Mucosa of stomach (tissue), 1 donor: ENCODE measurements at regions not wholly inside any gene's neighbourhood (a gene's known extent, or its start where the extent isn't known, plus 50 kb on each side); places are given as distances from the start of the nearest gene placed in this dataset.

Experiments used
- H3K27me3 ChIP-seq: one replicate; pipeline ENCODE4 v1.7.0; 2013; ENCODE audit warnings: mild to moderate bottlenecking, low read length; ENCODE audit not compliant: control insufficient read depth, insufficient read depth
- H3K36me3 ChIP-seq: one replicate; pipeline ENCODE4 v1.7.0; 2013; ENCODE audit warnings: low read length; ENCODE audit not compliant: control insufficient read depth, insufficient read depth
- H3K4me1 ChIP-seq: one replicate; pipeline ENCODE4 v1.7.0; 2013; ENCODE audit warnings: mild to moderate bottlenecking, low read length; ENCODE audit not compliant: control insufficient read depth, insufficient read depth
- H3K4me3 ChIP-seq: one replicate; pipeline ENCODE4 v1.7.0; 2013; ENCODE audit warnings: low read length
- H3K9ac ChIP-seq: one replicate; pipeline ENCODE4 v1.7.0; 2013; ENCODE audit warnings: mild to moderate bottlenecking, low read length, moderate library complexity
- H3K9me3 ChIP-seq: one replicate; pipeline ENCODE4 v1.7.0; 2013; ENCODE audit warnings: mild to moderate bottlenecking, low read length, moderate library complexity; ENCODE audit not compliant: control insufficient read depth
- donor health status: Pancreatic carcinoma.

DNA sequence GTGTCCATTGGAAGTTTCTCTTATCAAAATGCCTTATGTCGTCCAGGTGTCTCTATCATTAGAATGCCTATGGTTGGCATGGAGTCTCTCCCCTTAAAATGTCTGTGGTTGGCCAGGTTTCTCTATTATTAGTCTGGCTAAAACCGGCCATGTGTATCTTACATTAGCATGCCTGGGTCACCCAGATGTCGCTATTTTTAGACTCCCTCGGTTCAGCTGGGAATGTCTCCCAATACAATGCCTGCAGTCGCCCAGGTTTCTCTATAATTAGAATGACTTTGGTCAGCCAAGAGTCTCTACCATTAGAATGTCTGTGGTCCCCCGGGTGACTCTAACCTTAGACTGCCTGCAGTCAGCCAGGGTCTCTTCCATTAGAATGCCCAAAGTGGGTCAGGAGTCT lies 1536.1 kb downstream of the UQCRFS1 start:
- no peaks in the 10 kb centered on the region for H3K4me1 ChIP-seq
- H3K27me3 ChIP-seq: no peaks in the 10 kb centered on the region
- H3K4me3 ChIP-seq: no peak overlapping the region
- H3K36me3 ChIP-seq: no peaks in the 10 kb centered on the region
- H3K9ac ChIP-seq: no peak overlapping the region
- H3K9me3 ChIP-seq: no peaks in the 10 kb centered on the region

DNA sequence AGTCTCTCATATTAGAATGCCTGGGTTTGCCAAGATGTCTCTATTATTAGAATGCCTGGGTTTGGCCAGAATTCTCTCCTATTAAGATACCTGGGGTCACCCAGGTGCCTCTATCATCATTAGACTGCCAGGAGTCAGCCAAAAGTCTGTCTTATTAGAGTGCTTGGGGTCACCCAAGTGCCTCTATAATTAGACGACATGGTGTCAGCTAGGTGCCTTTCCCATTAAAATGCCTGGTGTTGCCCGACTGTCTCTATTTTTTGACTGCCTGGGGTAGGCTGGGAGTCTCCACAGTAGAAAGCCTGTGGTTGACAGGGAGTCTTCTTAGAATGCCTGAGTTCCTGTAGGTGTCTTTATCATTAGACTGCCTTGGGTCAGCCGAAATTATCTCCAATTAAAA lies 1536.6 kb downstream of the UQCRFS1 start:
- no peaks in the 10 kb centered on the region for H3K9me3 ChIP-seq
- H3K9ac ChIP-seq: no peak overlapping the region

DNA sequence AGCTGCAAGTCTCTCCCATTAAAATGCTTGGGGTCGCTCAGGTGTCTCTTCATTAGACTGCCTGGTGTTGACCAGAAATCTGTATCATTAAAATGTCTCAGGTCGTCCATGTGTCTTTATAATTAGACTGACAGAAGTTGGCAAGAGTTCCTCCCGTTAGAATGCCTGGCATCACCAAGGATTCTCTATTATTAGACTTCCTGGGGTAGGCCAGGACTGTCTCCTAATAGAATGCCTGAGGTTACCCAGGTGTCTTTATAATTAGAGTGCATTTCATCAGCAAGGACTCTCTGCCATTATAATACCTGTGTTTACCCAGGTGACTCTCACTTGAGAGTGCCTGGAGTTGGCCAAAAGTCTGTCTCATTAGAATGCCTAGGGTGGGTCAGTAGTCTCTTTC lies 1537.2 kb downstream of the UQCRFS1 start:
- Histone ChIP-seq H3K4me1 (no peaks in the 10 kb centered on the region), H3K9me3 (no peaks in the 10 kb centered on the region), H3K36me3 (no peaks in the 10 kb centered on the region), H3K9ac (no peak overlapping the region), H3K4me3 (no peak overlapping the region), H3K27me3 (no peaks in the 10 kb centered on the region)

More for the DNA sequence above, 1536.6 kb downstream of the UQCRFS1 start:
- H3K36me3 ChIP-seq: no peaks in the 10 kb centered on the region
- no peak overlapping the region for H3K4me3 ChIP-seq
- H3K4me1 ChIP-seq: no peaks in the 10 kb centered on the region
- no peaks in the 10 kb centered on the region for H3K27me3 ChIP-seq

DNA sequence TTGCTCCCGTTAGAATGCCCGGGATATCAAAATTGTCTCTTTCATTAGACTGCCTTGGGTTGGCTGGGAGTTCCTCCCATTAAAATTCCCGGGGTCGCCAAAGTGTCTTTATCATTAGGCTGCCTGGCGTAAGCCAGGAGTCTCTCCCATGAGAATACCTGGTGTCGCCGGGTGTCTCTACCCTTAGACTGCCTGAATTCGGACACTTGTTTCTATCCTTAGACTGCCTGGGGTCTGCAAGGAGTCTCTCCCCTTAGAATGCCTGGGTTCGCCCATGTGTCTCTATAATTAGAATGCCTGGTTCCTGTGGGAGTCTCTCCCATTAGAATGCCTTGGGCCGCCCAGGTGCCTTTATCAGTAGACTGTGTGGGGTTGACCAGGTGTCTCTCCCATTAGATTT lies 1538.2 kb downstream of the UQCRFS1 start:
- H3K27me3 ChIP-seq: no peaks in the 10 kb centered on the region
- H3K4me3 ChIP-seq: no peak overlapping the region
- H3K9me3 ChIP-seq: no peaks in the 10 kb centered on the region
- H3K36me3 ChIP-seq: no peaks in the 10 kb centered on the region
- H3K9ac ChIP-seq: no peak overlapping the region
- no peaks in the 10 kb centered on the region for H3K4me1 ChIP-seq

DNA sequence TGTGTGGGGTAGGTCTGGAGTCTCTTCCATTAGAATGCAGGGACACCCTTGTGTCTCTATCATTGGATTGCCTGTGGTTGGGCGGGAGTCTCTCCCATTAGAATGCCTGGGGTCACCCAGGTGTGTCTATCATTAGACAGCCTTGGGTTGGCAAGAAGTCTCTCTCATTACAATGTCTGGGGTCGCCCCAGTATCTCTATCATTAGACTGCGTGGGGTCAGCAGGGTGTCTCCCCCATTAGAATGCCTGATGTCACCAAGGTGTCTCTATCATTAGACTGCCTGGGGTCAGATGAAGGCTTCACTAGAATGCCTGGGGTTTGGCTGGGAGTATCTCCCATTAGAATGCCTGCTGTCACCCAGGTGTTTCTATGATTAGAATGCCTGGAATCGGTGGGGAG lies 1539.0 kb downstream of the UQCRFS1 start:
- Histone ChIP-seq H3K27me3 (no peaks in the 10 kb centered on the region), H3K4me3 (no peak overlapping the region), H3K9me3 (no peaks in the 10 kb centered on the region), H3K9ac (no peak overlapping the region), H3K36me3 (no peaks in the 10 kb centered on the region), H3K4me1 (no peaks in the 10 kb centered on the region)

DNA sequence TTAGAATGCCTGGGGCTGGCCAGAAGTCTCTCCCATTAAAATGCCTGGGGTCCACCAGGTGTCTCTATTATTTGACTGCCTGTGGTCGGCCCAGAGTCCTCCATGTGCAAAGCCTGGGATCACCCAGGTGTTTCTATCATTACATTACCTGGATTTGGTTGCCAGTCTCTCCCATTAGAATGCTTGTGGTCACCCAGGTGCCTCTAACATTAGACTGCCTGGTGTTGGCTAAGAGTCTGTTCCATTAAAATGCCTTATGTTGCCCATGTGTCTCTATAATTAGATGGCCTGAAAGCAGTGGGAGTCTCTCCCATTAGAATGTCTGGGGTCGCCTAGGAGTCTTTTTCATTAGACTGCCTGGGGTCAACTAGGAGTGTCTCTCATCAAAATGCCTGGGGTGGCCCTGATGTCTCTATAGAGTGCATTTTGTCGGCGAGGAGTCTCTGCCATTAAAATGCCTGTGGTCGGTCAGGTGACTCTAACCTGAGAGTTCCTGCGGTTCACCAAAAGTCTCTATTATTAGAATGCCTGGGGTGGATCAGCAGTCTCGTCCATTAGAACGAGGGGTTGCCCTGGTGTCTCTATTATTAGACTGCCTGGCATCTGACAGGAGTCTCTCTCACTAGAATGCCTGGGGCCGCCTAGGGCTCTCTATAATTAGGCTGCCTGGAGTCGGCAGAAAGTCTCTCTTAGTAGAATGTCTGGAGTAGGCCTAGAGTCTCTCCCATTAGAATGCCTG lies 1540.5 kb downstream of the UQCRFS1 start:
- Histone ChIP-seq H3K4me3 (no peak overlapping the region), H3K9ac (no peak overlapping the region), H3K27me3 (no peaks in the 10 kb centered on the region), H3K4me1 (no peaks in the 10 kb centered on the region), H3K36me3 (no peaks in the 10 kb centered on the region), H3K9me3 (no peaks in the 10 kb centered on the region)

DNA sequence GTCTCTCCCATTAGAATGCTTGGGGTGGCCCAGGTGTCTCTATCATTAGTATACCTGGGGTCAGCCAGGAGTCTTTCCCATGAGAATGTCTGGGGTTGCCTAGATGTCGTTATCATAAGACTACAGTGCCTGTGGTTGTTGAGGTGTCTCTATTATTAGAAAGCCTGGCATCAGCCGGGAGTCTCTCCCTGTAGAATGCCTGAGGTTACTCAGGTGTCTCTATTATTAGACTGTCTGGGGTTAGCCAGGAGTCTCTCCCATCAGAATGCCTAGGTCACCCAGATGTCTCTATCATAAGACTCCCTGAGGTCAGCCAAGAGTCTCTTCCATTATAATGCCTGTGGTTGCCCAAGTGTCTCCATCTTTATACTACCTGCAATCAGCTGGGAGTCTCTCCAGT lies 1541.1 kb downstream of the UQCRFS1 start:
- Histone ChIP-seq H3K9ac (no peak overlapping the region), H3K36me3 (no peaks in the 10 kb centered on the region), H3K9me3 (no peaks in the 10 kb centered on the region), H3K4me3 (no peak overlapping the region), H3K4me1 (no peaks in the 10 kb centered on the region), H3K27me3 (no peaks in the 10 kb centered on the region)

DNA sequence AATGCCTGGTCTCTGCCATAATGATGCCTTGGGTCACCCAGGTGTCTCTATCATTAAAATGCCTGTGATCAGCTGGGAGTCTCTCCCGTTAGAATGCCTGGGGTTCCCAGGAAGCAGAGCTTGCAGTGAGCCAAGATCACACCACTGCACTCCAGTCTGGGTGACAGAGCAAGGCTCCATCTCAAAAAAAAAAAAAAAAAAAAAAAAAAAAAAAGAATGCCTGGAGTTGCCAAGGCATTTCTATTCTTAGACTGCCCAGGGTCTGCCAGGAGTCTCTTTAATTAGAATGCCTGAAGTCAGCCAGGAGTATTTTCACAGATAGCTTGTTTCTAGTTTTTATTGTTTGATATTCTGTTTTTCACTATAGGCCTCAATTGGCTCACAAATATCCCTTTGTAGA lies 1552.5 kb downstream of the UQCRFS1 start:
- no peaks in the 10 kb centered on the region for H3K27me3 ChIP-seq
- no peaks in the 10 kb centered on the region for H3K36me3 ChIP-seq
- no peak overlapping the region for H3K9ac ChIP-seq
- no peaks in the 10 kb centered on the region for H3K4me1 ChIP-seq
- no peaks in the 10 kb centered on the region for H3K9me3 ChIP-seq
- no peak overlapping the region for H3K4me3 ChIP-seq

DNA sequence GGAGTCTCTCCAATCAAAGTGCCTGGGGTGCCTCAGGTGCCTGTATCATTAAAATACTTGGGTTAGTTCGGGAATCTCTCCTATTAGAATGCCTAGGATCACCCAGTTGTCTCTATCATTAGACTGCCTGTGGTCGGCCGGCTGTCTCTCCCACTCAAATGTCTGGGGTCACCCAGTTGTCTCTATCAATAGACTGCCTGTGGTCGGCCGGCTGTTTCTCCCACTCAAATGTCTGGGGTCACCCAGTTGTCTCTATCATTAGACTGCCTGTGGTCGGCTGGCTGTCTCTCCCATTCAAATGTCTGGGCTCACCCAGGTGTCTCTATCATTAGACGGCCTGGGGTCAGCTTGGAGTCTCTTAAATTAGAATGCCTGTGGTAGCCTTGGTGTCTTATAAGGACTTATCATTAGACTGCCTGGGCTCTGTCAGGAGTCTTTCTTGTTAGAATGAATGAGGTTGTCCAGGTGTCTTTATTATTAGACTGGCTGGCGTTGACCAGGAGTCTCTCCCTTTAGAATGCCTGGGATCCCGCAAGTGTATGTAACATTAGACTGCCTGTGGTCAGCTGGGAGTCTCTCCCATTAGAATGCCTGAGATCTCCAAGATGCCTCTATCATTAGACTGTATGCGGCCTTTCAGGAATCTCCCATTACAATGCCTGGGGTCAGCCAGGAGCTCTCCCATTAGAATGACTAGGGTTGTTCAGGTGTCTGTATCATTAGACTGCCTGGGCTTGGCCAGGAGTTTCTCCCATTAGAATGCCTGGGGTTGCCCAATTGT lies 1555.5 kb downstream of the UQCRFS1 start:
- Histone ChIP-seq H3K9ac (no peak overlapping the region), H3K4me3 (no peak overlapping the region), H3K9me3 (no peaks in the 10 kb centered on the region), H3K4me1 (no peaks in the 10 kb centered on the region), H3K36me3 (no peaks in the 10 kb centered on the region), H3K27me3 (no peaks in the 10 kb centered on the region)

DNA sequence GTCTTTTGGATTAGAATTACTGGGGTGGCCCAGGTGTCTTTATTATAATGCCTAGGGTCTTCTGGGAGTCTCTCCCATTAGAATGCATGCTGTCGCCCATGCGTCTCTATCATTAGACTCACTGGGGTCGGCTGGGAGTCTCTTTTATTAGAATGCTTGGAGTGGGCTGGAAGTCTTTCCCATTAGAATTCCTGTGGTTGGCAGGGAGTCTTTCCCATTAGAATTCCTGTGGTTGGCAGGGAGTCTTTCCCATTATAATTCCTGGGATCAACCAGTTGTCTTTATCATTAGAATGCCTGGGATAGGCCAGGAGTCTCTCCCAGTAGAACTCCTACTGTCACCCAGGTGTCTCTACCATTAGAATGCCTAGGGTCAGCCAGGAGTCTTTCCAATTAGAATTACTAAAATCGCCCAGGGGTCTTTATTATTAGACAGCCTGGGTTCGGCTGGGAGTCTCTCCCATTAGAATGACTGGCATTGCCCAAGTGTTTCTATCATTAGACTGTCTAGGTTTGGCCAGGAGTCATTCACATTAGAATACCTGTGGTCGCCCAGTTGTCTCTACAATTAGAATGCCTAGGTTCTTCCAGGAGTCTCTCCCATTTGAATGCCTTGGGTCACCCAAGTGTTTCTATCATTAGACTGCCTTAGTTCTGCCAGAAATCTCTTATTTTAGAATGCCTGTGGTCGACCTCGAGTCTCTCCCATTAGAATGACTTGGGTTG lies 1558.5 kb downstream of the UQCRFS1 start:
- Histone ChIP-seq H3K27me3 (no peaks in the 10 kb centered on the region), H3K4me3 (no peak overlapping the region), H3K4me1 (no peaks in the 10 kb centered on the region), H3K9ac (no peak overlapping the region), H3K9me3 (no peaks in the 10 kb centered on the region), H3K36me3 (no peaks in the 10 kb centered on the region)

DNA sequence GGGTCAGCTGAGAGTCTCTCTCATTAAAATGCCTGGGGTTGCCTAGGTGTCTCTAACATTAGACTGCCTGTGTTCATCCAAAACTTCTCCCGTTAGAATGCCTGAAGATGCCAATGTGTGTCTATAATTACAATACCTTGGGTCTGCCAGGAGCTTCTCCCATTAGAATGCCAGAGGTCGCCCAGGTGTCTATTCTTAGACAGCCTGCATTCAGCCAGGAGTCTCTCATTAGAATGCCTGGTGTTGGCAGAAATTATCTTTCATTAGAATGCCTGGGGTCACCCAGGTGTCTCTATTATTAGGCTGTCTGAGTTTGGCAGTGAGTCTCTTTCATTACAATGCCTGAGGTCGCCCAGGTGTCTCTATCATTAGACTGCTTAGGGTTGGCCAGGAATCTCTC lies 1560.2 kb downstream of the UQCRFS1 start:
- H3K9me3 ChIP-seq: no peaks in the 10 kb centered on the region
- H3K4me3 ChIP-seq: no peak overlapping the region
- no peaks in the 10 kb centered on the region for H3K4me1 ChIP-seq
- H3K9ac ChIP-seq: no peak overlapping the region
- no peaks in the 10 kb centered on the region for H3K27me3 ChIP-seq
- no peaks in the 10 kb centered on the region for H3K36me3 ChIP-seq

DNA sequence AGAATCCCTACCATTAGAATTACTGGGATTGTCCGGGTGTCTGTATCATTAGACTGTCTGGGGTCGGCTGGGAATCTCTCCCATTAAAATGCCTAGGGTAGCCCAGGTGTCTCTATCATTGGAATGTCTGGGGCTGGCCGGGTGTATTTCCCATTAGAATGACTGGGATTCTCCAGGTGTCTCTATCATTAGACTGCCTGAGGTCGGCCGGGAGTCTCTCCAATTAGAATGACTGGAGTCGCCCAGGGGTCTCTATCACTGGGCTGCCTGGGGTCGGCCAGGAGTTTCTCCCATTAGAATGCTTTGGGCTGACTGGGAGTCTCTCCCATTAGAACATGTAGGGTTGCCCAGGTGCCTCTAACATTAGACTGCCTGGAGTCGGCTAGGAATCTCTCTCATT lies 1560.7 kb downstream of the UQCRFS1 start:
- Histone ChIP-seq H3K4me3 (no peak overlapping the region), H3K27me3 (no peaks in the 10 kb centered on the region), H3K9me3 (no peaks in the 10 kb centered on the region), H3K4me1 (no peaks in the 10 kb centered on the region), H3K36me3 (no peaks in the 10 kb centered on the region), H3K9ac (no peak overlapping the region)
